ENCODE measurements at regions not wholly inside any gene's neighbourhood (a gene's known extent, or its start where the extent isn't known, plus 50 kb on each side); places are given as distances from the start of the nearest gene placed in this dataset.

GRCh38 chr14:65250162-65250495, 147.8 kb upstream of the MAX start:
- no peak for DNase-seq (ENCODE audit: low spot score)

DNA sequence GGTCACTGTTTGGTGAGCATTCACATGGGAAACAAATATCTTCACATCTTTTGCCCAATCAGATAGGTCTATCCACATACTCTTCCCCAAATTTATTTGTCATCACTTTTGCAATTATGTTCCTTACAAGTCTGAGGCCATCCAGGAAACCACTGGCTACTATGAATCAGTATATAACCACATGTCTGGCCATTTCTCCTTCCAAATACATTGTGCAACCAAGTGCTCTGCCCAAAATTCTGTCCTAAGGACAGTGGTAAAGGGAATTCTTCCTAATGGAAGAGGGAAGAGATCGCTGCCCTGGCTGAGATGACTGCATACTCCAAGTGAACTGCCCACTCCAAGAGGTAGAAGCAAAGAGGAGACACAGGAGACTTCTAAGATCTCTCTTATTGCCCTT, 148.9 kb upstream of the MAX start:
- DNase-seq (ENCODE audit: low spot score), result no peak

- no peak for DNase-seq (ENCODE audit: low spot score)
Observed at GRCh38 chr14:65252482-65253255, 150.4 kb upstream of the MAX start.

- DNase-seq (ENCODE audit: low spot score), result no peak
Observed at GRCh38 chr14:65255029-65255545, 152.8 kb upstream of the MAX start.

DNA sequence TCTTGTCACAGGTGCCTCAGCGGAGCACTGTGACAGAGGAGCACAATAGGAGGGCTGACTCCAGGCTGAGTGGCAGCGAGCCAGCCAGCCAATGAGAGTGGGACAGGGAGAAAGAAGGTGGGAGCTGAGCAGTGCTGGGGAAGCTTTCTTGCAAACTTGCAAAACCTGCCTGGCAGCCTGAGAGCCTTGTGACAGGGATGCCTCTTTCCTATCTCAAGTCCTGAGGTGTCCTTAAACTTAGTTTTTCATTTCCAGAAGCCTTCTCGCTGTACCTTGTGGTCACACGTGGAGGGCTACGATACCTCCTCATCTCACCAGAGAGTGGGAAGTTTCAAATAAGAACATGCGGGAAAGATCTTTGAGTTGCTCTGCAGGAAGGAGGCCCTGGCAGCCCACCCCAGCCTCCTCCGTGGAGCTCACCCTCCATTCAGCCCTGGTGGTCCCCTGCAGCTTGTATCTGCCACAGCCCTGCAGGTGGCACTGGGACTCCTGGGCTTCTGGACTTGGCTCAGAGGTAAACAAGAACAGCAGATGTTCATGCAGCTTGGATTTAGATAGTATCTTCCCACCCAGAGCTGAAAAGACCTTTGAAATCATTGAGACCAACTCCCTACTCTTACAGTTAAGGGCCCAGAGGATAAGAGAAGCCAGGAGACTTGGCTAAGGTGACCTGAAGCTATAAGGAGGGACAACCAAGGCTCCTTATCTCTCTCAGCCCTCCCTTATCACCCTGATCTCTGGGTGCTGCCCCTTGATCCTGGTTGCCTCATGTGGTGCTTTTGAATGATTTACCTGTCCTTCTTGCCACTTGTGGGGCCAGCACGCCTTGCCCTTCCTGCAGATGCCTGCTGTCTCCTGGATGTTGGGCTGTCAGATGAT, 153.5 kb upstream of the MAX start:
- no peak for DNase-seq (ENCODE audit: low spot score)

DNA sequence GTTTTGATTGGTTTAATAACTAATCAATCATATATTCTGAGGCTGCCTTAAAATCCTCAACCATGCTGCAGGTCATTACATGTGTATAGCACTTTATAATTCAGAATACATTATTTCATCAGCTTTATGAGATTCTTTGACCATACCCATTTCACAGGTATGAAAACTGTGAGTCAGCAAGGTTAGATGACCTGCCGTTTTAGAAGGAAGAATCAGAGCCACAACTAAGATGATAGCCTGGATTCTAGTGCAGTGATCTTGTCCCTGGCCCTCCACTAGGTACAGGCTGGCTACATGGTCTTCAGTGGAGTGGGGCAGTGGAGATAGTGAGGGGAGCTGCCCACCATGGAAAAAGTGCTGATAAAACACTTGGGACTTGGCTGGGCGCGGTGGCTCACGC, 154.4 kb upstream of the MAX start:
- DNase-seq (ENCODE audit: low spot score), result no peak

DNA sequence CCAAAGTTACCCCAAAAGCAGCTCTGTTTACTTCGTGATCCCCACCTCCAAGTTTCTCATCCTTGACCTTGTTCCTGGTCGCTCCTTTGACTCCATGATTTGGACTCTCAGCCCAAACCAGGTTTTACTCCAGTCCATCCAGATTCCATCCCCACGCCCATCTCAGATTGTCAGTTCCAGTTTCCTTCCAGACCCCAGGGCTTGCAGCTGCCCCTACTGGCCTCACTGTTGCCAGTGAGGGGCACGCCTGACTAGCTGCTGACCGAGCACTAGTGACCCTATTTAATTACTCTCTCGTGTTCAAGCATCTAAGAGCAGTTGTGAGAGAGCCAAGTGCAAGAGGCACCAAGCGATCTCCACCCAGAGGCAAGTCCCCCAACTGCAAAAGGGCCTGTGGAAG, 155.1 kb upstream of the FUT8 start:
- DNase-seq (ENCODE audit: low spot score), result no peak

DNA sequence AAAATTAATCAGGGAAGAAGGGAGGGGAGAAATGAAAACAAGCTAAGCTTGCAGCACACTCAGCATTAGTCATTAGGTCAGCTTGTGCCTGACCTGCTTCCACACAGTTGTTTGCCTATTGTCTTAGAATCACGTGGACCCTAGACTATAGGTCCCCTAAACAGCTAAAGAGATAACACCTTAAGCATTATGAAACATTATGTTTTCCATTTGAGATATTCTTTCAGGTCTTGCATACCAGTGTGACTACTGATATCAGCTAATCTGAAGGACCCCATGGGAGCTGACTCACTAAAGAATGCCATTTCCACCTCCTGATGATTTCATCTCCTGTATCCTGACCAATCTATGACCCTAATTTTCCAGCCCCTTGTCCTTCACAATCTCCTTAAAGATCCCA, 154.1 kb upstream of the FUT8 start:
- DNase-seq (ENCODE audit: low spot score), result no peak

DNA sequence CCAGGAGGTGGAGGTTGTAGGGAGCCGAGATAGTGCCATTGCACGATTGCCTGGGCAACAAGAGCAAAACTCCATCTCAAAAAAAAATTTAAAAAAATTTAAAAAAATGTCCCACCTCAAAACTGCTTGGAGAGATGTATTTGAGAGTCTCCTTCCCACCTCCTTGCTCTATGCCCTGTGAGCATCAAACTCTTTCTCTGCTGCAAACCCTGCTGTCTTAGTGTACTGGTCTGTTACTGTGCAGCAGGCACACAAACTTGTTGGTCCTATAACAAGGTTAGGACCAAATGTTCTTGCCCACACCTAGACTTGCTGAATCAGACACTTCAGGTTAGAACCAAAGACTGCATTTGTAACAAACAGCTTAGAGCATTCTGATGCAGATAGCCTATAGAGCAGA, 153.5 kb upstream of the FUT8 start:
- no peak for DNase-seq (ENCODE audit: low spot score)

DNA sequence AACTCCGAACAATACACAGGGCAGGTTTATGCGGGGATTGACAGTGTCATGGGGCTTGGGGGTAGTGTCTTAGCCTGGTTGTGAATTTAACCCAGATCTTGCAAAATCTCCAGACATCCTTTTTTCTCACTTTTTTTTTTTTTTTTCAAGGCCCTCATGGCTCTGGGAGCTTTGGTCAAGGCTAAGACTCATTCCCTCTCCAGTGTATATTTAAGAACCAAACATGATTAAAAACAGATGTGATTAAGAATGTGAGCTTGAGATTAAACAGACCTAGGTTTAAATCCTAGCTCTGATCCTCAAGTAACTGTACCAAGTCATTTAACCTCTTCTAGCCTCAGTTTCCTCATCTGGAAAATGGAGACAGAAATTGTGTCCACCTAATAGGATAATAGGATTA, 151.7 kb upstream of the FUT8 start:
- no peak for DNase-seq (ENCODE audit: low spot score)

GRCh38 chr14:65261425-65261920, 151.1 kb upstream of the FUT8 start:
- no peak for DNase-seq (ENCODE audit: low spot score)

- no peak for DNase-seq (ENCODE audit: low spot score)
Observed at GRCh38 chr14:65261946-65262345, 150.6 kb upstream of the FUT8 start.

DNA sequence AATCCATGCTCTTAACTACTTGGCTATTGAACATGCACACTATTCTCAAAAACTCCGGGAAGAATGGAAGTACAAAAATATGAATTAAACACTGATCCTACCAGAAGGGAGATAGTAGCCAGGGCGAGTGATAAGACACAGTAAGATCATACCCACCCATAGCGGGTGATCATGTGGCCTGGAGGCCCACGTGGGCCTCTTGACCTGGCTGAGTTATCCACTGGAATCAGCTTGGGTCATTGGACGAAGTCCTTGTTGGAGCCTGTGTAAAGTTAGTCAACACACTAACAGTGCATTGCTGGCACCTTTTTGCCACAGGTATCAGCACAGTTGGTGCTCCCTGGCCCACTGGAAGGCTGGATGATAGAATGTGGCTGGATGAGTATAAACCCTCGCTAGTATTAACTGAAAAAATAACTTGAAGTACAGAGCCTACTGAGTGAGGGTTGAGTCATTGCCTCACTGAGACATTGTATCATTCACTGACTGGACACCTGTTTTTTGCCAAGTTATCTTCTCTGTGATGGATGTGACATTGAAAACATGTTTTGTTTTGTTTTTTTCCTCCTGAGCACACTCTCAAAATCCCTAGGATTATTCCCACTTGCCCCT, 149.2 kb upstream of the FUT8 start:
- DNase-seq (ENCODE audit: low spot score), result no peak

GRCh38 chr14:65267856-65268255, 144.7 kb upstream of the FUT8 start:
- no peak for DNase-seq (ENCODE audit: low spot score)

DNA sequence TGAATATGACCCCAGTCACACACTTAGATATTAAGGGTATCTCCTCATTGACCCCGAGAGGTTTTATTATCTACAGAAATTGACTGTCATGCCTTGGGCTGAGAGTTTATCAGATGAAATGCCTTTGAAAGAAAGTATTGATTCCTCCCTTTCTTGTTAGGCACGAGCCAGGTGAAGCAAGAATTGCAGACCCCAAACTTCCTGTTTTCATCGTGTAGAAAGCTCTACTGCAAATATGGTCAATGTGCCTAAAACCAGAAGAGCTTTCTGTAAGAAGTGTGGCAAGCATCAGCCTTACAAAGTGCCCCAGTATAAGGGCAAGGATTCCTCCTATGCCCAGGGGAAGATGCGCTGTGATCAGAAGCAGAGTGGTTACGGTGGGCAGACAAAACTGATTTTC, 143.9 kb upstream of the FUT8 start:
- no peak for DNase-seq (ENCODE audit: low spot score)

GRCh38 chr14:65269732-65270131, 142.8 kb upstream of the FUT8 start:
- no peak for DNase-seq (ENCODE audit: low spot score)

DNA sequence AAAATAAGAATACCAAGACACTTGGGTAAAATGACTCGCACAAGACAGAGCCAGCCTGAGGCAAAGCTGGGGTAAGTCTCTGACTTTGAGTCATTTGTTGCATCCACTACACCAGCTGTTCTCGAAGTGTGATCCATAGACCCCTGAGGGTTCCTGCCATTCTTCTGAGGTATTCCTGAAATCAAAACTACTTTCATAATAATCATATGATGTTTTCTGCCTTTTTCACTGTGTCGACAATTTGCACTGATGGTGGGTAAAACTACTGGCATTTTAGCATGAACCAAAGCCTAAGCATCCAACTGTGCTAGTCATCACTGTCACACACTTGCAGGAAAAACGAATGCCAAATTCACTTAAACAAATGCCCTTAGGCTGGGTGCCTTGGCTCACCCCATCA, 135.5 kb upstream of the FUT8 start:
- DNase-seq (ENCODE audit: low spot score), result no peak

- DNase-seq (ENCODE audit: low spot score), result no peak
Observed at GRCh38 chr14:65277580-65278270, 134.8 kb upstream of the FUT8 start.

GRCh38 chr14:65278589-65278988, 133.9 kb upstream of the FUT8 start:
- no peak for DNase-seq (ENCODE audit: low spot score)

GRCh38 chr14:65279510-65279909, 133.0 kb upstream of the FUT8 start:
- no peak for DNase-seq (ENCODE audit: low spot score)

GRCh38 chr14:65279958-65280357, 132.6 kb upstream of the FUT8 start:
- no peak for DNase-seq (ENCODE audit: low spot score)

- no peak for DNase-seq (ENCODE audit: low spot score)
Observed at GRCh38 chr14:65280653-65281052, 131.9 kb upstream of the FUT8 start.

Data from cerebellar cortex (tissue), 1 donor.